Astrocyte of the hippocampus (primary cell): ENCODE measurements at regions not wholly inside any gene's neighbourhood (a gene's known extent, or its start where the extent isn't known, plus 50 kb on each side); places are given as distances from the start of the nearest gene placed in this dataset.
A peak's percentile ranks its signal among the peaks of the same experiment; 100 is the strongest.
"Not testable (repeated sequence)": the region's sequence is repeated elsewhere in the genome, so short reads cannot be mapped to it uniquely, and the experiment has no call there.

ENCODE experiments used
- DNase-seq: peaks from one replicate; pipeline ENCODE4 v3.0.0; 2011; ENCODE audit warnings: low read depth, low spot score

GRCh38 chr1:234800563-234800962 lies 190.6 kb upstream of the IRF2BP2 start:
- DNase-seq = not testable (repeated sequence)

- DNase-seq = not testable (repeated sequence)
Measured at GRCh38 chr1:234799021-234799689, 189.2 kb upstream of the IRF2BP2 start.

GRCh38 chr1:234797216-234797615 lies 187.2 kb upstream of the IRF2BP2 start:
- DNase-seq = not testable (repeated sequence)

- DNase-seq = not testable (repeated sequence)
Measured at GRCh38 chr1:234796438-234796792, 186.4 kb upstream of the IRF2BP2 start.

- peak; percentile 50 for DNase-seq
Measured at GRCh38 chr1:234795711-234796437, 185.9 kb upstream of the IRF2BP2 start.

DNA sequence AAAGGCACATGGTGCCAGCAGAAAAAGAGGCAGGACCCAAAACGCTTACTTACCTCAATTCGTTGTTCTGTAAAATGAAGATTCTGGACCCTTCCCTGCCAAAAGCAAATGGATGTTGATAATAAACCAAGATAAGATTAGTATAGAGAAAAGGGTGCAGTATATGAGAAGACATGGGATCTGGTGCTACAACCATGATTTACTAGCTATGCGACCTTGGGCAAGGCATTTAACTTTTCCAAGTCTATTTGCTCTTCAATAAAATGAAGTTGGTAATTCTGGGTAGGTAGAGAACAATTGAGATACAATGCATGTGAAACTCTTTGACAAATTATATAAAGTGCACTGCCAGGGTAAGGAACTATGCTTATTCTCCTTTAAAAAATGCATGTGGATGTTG lies 185.0 kb upstream of the IRF2BP2 start:
- not testable (repeated sequence) for DNase-seq

- not testable (repeated sequence) for DNase-seq
Measured at GRCh38 chr1:234794452-234794851, 184.5 kb upstream of the IRF2BP2 start.

- not testable (repeated sequence) for DNase-seq
Measured at GRCh38 chr1:234793924-234794323, 183.9 kb upstream of the IRF2BP2 start.

GRCh38 chr1:234792221-234792864 lies 182.4 kb upstream of the IRF2BP2 start:
- DNase-seq = not testable (repeated sequence)

- not testable (repeated sequence) for DNase-seq
Measured at GRCh38 chr1:234791615-234792014, 181.6 kb upstream of the IRF2BP2 start.

DNA sequence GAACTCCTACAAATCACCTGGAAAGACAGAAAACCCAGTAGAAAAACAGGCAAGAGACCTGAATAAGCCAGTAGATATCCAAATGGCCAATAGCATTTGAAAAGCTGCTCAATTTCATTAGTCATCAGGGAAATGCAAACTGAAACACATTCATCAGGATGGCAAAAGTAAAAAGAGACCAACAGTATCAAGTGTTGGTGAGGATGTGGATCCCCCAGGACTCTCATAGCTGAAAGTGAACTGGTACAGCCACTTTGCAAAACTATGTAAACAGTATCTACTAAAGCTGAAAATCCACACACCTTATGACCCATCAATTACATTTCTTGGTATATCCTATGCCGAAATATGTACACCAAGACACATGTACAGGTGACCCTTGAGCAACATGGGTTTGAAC lies 180.4 kb upstream of the IRF2BP2 start:
- not testable (repeated sequence) for DNase-seq

- DNase-seq = not testable (repeated sequence)
Measured at GRCh38 chr1:234787011-234787584, 177.1 kb upstream of the IRF2BP2 start.

GRCh38 chr1:234785922-234786321 lies 175.9 kb upstream of the IRF2BP2 start:
- DNase-seq = not testable (repeated sequence)

DNA sequence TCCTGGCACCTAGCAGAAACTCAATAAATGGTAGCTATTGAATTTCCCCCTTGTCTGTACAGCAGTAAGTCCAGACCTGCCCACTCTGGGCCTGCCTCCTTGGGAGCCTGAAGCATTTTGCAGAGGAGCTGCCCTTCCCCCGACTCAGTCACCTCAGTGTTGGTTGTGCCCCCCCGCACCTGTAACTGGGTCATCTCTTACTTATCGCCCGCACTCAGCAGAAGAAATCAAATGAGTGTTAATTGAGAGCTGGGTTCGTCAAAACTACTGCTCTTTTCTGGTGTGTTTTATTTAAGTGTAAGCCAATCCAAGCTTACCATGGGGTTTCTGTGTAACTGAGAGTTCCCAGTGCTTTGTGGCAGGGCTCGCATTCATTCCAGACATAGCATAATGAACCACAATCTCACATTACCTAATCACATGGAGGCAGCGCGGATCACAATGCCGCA lies 175.5 kb upstream of the IRF2BP2 start:
- DNase-seq = peak; percentile 87

GRCh38 chr1:234784108-234784507 lies 174.1 kb upstream of the IRF2BP2 start:
- DNase-seq = not testable (repeated sequence)

GRCh38 chr1:234782791-234783190 lies 172.8 kb upstream of the IRF2BP2 start:
- DNase-seq = peak; percentile 46

DNA sequence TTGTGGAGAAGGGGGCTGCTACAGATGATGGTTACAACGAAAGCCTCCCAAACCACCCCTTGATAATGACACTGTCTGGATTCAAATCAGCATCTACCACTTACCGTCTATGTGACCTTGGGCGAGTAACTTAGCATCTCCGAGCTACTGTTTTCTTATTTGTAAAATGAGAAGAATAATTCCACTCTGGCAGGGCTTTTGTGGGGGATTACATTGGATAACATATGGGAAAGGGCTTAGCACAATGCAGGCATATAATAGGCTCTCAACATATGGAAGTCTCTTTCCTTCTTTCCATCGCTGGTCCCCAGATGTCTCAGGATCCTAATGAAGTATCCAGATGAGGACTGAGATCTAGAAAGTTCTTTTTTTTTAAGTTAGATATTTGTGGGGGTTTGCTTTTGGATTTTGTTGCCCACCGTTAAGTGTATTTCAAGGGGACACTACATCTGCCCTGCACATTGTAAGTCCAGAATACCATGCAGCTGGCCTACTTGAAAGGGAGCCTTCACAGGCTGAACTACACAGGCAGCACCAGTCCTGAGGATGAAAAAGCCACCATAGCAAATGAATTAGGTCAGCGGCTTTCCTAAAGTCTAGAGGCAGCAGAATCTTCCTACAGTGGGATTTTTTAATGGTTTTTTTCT lies 172.2 kb upstream of the IRF2BP2 start:
- no peak for DNase-seq

- peak; percentile 13 for DNase-seq
Measured at GRCh38 chr1:234781241-234782065, 171.5 kb upstream of the IRF2BP2 start.

DNA sequence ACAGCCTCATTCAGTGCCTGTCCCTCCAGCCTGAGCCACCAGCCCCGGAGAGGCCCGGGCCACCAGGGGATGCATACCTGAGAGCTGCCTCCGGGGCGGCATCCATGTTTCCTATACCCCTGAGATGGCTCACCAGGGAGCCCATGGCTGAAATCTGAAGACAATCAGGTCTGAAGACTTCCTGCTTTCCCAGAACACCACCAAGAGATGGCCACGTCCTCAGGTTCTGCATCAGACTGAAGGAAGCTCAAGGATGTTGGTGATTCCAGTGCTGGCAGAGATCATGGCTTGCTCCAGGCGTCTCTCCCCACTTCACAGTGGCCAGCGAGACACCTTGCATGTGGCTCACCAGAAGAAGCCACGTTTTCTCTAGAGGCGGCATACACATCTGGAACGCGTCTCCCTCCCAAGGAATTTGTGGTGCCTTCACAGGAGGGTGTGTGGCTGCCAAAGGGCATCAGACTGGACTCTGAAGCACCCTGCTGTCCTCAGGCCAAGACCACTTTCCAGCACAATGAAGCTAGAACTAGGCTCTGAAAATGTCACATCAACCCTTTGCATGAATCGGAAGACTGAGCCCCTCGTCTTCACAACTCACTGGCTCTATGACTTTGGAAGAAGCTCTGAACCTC lies 170.7 kb upstream of the IRF2BP2 start:
- DNase-seq = no peak

DNA sequence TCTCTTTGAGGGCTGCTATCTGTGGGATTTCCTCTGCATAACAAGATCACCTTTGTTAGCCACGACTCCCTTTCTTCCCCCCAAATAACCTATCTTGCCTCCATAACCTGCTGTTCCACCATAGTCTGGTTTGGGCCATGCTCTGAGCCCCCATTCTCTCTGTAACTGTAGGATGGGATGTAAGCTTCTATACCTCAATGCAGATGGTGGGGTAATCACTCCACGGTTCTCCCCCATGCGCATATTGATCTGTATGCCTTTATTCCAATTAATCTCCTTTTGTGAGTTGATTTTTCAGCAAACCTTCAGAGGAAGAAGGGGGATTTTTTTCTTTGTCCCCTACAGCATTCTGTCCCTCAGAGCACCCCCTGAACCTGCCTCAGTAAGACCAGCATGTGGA lies 170.1 kb upstream of the IRF2BP2 start:
- no peak for DNase-seq
